ENCODE measurements at regions not wholly inside any gene's neighbourhood (a gene's known extent, or its start where the extent isn't known, plus 50 kb on each side); places are given as distances from the start of the nearest gene placed in this dataset.
"Not testable (repeated sequence)": the region's sequence is repeated elsewhere in the genome, so short reads cannot be mapped to it uniquely, and the experiment has no call there.

DNA sequence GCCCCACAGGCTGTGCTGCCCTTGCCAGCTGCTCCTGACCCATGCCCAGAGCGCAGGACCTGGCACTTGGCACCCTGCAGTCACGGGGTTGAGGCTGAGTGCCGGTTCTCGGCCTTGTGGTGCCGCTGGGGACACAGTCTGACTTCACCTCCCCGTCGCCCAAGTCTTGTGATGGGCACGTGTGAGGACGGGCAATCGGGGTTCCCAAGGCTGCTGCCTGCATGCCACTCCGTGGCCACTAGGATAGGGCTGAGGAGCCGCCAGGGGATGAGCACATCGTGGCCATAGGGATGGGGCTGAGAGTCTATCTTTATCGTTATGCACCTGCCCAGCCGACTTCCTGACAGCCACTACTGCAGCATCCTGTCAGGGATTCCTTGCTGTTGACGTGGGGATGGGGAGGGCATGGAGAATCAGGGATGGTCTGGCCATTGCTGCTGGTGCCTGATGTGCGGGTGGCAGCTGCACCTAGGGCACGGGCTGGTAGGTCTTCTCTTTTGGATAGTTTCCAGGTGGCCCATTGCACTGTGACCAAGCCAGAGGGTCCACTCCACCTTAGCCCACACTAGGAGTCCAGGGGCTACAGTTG, 243.5 kb downstream of the FOXD4L6 start:
- TF ChIP-seq, protein P1, sequence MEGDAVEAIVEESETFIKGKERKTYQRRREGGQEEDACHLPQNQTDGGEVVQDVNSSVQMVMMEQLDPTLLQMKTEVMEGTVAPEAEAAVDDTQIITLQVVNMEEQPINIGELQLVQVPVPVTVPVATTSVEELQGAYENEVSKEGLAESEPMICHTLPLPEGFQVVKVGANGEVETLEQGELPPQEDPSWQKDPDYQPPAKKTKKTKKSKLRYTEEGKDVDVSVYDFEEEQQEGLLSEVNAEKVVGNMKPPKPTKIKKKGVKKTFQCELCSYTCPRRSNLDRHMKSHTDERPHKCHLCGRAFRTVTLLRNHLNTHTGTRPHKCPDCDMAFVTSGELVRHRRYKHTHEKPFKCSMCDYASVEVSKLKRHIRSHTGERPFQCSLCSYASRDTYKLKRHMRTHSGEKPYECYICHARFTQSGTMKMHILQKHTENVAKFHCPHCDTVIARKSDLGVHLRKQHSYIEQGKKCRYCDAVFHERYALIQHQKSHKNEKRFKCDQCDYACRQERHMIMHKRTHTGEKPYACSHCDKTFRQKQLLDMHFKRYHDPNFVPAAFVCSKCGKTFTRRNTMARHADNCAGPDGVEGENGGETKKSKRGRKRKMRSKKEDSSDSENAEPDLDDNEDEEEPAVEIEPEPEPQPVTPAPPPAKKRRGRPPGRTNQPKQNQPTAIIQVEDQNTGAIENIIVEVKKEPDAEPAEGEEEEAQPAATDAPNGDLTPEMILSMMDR (conservative IDR thresholded peaks at IDR 0.05): not testable (repeated sequence)
- not testable (repeated sequence) for TF ChIP-seq ZFX (IDR thresholded peaks at IDR 0.05)
